GM12892 (cell line): ENCODE measurements at regions not wholly inside any gene's neighbourhood (a gene's known extent, or its start where the extent isn't known, plus 50 kb on each side); places are given as distances from the start of the nearest gene placed in this dataset.

Source experiments
- POLR2A ChIP-seq: IDR thresholded peaks from 2 replicates; pipeline ENCODE4 v1.6.1; 2011; ENCODE audit warnings: low read depth, low read length, control low read depth
- POLR2AphosphoS5 ChIP-seq: IDR thresholded peaks from 2 replicates; pipeline ENCODE4 v1.6.1; 2011; ENCODE audit warnings: low read depth, low read length, control low read depth
- TAF1 ChIP-seq: IDR thresholded peaks from 2 replicates; pipeline ENCODE4 v1.6.1; 2011; ENCODE audit warnings: low read depth, mild to moderate bottlenecking, control low read depth, low read length, borderline replicate concordance

DNA sequence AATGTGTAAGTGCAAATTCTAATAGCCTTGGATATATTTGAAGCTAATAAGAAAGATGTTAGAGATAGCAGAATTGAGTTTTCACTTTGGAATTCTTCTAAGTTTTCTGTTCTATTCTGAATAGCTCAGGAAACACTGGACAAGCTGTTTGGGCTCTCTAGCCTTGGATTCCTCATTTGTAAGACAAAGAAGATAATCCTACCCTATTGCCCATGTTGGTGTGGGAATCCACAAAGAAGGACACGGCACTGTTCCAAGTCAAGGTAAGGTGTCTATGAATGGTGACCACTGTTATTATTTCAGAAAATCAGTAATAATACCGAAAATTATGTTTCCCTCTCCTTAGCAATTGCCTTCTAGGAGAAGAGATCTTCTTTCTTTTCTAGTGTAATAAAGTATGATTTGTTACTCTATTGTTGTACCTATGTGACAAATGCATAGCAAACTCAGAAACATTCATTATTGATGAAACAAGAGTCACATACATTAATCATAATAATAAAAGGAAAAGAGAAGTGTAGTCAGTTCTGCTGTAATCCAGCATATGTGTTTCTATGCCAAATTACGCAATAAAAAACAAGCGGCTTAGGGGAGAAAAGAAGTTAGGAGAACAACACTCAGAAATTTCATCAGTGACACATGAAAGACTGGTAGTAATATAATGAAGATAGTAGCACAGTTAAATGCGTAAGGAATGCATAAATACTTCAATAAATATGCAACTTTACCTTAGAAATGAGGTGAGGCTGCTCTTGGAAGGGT is 1012.3 kb upstream of the PHF14 start:
- TF ChIP-seq POLR2A (no peak), POLR2AphosphoS5 (no peak), TAF1 (no peak)
